Left ventricle myocardium inferior (tissue), 1 donor: ENCODE measurements at regions not wholly inside any gene's neighbourhood (a gene's known extent, or its start where the extent isn't known, plus 50 kb on each side); places are given as distances from the start of the nearest gene placed in this dataset.

Experiments used
- DNase-seq: peaks from one replicate; pipeline ENCODE4 v3.0.0-alpha.2; 2020
- H3K27ac ChIP-seq: fragments of 200-600 bp; replicated peaks from 2 replicates; pipeline ENCODE4 v1.8.0; 2021
- H3K27me3 ChIP-seq: fragments of 200-600 bp; 2 replicates; pipeline ENCODE4 v1.8.0; 2021; ENCODE audit warnings: low read depth
- H3K36me3 ChIP-seq: fragments of 200-600 bp; 2 replicates; pipeline ENCODE4 v1.8.0; 2021
- H3K4me1 ChIP-seq: fragments of 200-600 bp; 2 replicates; pipeline ENCODE4 v1.8.0; 2021
- H3K4me3 ChIP-seq: fragments of 200-600 bp; 2 replicates; pipeline ENCODE4 v1.8.0; 2021; ENCODE audit warnings: mild to moderate bottlenecking, moderate library complexity
- H3K9me3 ChIP-seq: fragments of 200-600 bp; replicated peaks from 2 replicates; pipeline ENCODE4 v1.8.0; 2021
- intact Hi-C: fragments of 100-400 bp; cut with micrococcal nuclease; formaldehyde crosslinking; loops from one replicate; pipeline ENCODE4 v1.11.0; 2022
- TF ChIP-seq, protein P1 (sequence below): fragments of 200-600 bp; IDR thresholded peaks from 2 replicates; pipeline ENCODE4 v1.8.0; 2021; ENCODE audit warnings: antibody characterized with exemption, mild to moderate bottlenecking, borderline replicate concordance
- donor health status: DM: no; HTN: yes; CAD: no; lungs with severe emphysema.

DNA sequence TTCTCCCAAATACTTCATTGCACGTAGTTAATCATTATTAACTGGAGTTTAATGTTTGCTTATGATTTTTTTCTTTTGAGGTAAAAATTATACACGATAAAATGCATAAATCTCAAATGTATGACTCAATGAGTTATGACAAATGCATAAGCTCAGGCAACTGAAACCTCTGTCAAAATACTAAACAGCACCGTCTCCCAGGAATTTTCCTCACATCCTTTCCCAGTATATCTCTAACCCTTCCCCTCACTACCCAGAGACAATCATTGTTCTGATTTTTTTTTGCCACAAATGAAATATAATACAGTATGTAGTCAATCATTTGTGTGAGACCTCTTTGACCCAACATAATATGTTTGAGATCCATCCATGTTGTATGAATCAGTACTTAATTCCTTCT is 606.5 kb downstream of the CPS1 start:
- TF ChIP-seq, protein P1, sequence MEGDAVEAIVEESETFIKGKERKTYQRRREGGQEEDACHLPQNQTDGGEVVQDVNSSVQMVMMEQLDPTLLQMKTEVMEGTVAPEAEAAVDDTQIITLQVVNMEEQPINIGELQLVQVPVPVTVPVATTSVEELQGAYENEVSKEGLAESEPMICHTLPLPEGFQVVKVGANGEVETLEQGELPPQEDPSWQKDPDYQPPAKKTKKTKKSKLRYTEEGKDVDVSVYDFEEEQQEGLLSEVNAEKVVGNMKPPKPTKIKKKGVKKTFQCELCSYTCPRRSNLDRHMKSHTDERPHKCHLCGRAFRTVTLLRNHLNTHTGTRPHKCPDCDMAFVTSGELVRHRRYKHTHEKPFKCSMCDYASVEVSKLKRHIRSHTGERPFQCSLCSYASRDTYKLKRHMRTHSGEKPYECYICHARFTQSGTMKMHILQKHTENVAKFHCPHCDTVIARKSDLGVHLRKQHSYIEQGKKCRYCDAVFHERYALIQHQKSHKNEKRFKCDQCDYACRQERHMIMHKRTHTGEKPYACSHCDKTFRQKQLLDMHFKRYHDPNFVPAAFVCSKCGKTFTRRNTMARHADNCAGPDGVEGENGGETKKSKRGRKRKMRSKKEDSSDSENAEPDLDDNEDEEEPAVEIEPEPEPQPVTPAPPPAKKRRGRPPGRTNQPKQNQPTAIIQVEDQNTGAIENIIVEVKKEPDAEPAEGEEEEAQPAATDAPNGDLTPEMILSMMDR: no peak
- intact Hi-C loops: no loop called here
- Histone ChIP-seq H3K4me1 (no peaks in the 10 kb centered on the region), H3K36me3 (no peaks in the 10 kb centered on the region), H3K27me3 (no peaks in the 10 kb centered on the region), H3K9me3 (no peaks in the 10 kb centered on the region), H3K27ac (no peak overlapping the region), H3K4me3 (no peak overlapping the region)
- no peak for DNase-seq

DNA sequence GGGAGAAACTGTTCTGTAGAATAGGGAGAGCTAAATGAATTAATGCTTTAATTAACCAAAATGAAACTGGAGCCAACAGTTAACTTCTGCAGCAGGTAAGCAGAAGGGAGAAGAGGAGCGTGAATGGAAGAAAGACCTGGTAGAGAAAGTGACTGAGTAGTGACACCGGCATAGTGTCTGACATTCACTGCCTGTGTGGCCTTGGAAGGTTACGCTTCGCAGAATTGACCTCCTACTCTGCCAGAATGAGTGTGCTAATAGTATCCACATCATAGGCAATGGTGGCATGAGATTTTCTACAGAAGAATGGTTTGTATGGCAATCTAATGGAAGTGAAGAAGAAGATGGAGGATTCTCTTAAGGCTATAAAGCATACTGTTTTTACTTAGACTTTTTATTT is 614.4 kb downstream of the CPS1 start:
- intact Hi-C loops: no loop called here
- DNase-seq: no peak
- no peaks in the 10 kb centered on the region for H3K4me1 ChIP-seq
- no peaks in the 10 kb centered on the region for H3K27me3 ChIP-seq
- no peak overlapping the region for H3K4me3 ChIP-seq
- TF ChIP-seq, protein P1: no peak
- H3K27ac ChIP-seq: no peak overlapping the region
- no peaks in the 10 kb centered on the region for H3K9me3 ChIP-seq
- no peaks in the 10 kb centered on the region for H3K36me3 ChIP-seq

DNA sequence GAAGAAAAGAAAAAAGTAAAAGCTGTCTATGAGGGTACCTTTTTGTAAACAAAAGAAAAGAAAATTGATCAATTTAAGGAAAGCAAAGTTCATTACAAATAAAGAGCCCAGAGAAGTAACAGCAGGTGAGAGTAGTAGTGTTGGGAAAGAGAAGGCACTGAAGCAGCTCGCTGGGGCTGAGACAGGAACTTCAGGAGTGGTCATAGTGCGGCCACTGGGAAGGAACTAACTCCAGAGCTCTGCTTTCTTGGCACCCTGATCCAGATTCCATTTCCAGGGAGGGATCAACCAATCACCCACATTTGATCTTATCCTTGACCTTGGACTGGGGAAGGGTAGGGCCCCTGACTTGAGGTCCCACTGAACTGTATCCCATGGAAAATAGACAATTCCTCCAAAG is 617.6 kb downstream of the CPS1 start:
- Histone ChIP-seq H3K4me1 (no peaks in the 10 kb centered on the region), H3K9me3 (no peaks in the 10 kb centered on the region), H3K27me3 (no peaks in the 10 kb centered on the region), H3K27ac (no peak overlapping the region), H3K4me3 (no peak overlapping the region), H3K36me3 (no peaks in the 10 kb centered on the region)
- intact Hi-C loops: no loop called here
- TF ChIP-seq, protein P1: no peak
- no peak for DNase-seq

GRCh38 chr2:211174631-211175030 is 618.2 kb downstream of the CPS1 start:
- intact Hi-C loops: no loop called here
- no peak for DNase-seq

GRCh38 chr2:211175956-211176355 is 619.6 kb downstream of the CPS1 start:
- no peak overlapping the region for H3K27ac ChIP-seq
- no peaks in the 10 kb centered on the region for H3K4me1 ChIP-seq
- no peak overlapping the region for H3K4me3 ChIP-seq
- DNase-seq: no peak
- intact Hi-C loops: no loop called here
- no peaks in the 10 kb centered on the region for H3K36me3 ChIP-seq
- TF ChIP-seq, protein P1: no peak
- H3K9me3 ChIP-seq: no peaks in the 10 kb centered on the region
- no peaks in the 10 kb centered on the region for H3K27me3 ChIP-seq

More at GRCh38 chr2:211174631-211175030, 618.2 kb downstream of the CPS1 start:
- TF ChIP-seq, protein P1: no peak
- H3K27me3 ChIP-seq: no peaks in the 10 kb centered on the region
- no peak overlapping the region for H3K4me3 ChIP-seq
- H3K9me3 ChIP-seq: no peaks in the 10 kb centered on the region
- H3K4me1 ChIP-seq: no peaks in the 10 kb centered on the region
- no peaks in the 10 kb centered on the region for H3K36me3 ChIP-seq
- no peak overlapping the region for H3K27ac ChIP-seq

DNA sequence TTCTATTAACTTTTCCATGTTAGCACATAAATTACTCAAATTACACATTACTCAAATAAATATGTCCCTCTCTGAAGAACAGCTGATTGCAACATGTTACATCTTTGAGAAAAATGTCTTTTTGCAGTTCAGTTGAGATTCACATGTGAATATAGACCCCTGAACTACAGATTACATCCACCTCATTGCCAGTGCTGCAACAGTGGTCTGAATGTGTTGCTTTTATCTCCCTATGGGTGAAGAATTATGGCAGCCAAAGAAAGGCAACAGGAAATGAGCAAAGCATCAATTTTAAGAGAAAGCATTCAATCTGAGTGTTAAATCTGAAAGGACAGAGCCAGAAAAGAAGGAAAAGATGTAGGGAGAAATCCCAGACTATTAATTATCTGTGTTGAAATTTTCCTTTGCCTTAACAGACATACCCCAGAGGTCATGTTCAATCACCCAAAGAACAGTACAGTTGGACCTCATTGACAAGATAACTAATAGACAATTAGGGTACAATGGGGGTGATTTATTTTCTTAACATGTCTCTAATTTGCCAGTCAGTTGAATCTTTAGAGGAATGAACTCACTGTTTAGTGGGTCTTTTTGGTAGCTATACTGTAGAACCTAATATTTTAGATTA is 620.2 kb downstream of the CPS1 start:
- no peak for DNase-seq
- Histone ChIP-seq H3K27ac (no peak overlapping the region), H3K4me1 (no peaks in the 10 kb centered on the region), H3K4me3 (no peak overlapping the region), H3K9me3 (no peaks in the 10 kb centered on the region), H3K27me3 (no peaks in the 10 kb centered on the region), H3K36me3 (no peaks in the 10 kb centered on the region)
- intact Hi-C loops: no loop called here
- TF ChIP-seq, protein P1: no peak
